ENCODE measurements at regions not wholly inside any gene's neighbourhood (a gene's known extent, or its start where the extent isn't known, plus 50 kb on each side); places are given as distances from the start of the nearest gene placed in this dataset.

GRCh38 chrX:15191830-15192229, 78.1 kb downstream of the ASB9 start:
- no peak overlapping the region for H3K14ac ChIP-seq (ENCODE audit: low read length)
- H3K27me3 ChIP-seq (ENCODE audit: insufficient read depth, low read length): no peaks in the 10 kb centered on the region
- H3K36me3 ChIP-seq (ENCODE audit: control insufficient read depth in 1 of 2, insufficient read depth in 2 of 2, low read length in 2 of 2): no peaks in the 10 kb centered on the region
- no peak overlapping the region for H4K91ac ChIP-seq (ENCODE audit: low read depth, low read length)
- H3K27ac ChIP-seq (ENCODE audit: low read depth, low read length): no peak overlapping the region
- no peak overlapping the region for H2BK120ac ChIP-seq (ENCODE audit: insufficient read depth, low read length, poor library complexity)
- no CpG with 5 or more reads among the region's 1 CpG for WGBS (ENCODE audit: extremely low coverage, insufficient coverage, insufficient read length)
- H2AK5ac ChIP-seq (ENCODE audit: low read length): no peak overlapping the region
- no peak overlapping the region for H3K4ac ChIP-seq (ENCODE audit: low read depth, low read length)
- H3K9me3 ChIP-seq (ENCODE audit: insufficient read depth, low read depth, low read length): no peaks in the 10 kb centered on the region
- no peak overlapping the region for H4K8ac ChIP-seq (ENCODE audit: low read depth, low read length)
- no peak overlapping the region for H4K12ac ChIP-seq (ENCODE audit: low read depth, low read length)
- no peak overlapping the region for H3K23ac ChIP-seq (ENCODE audit: low read length)
- H2BK12ac ChIP-seq (ENCODE audit: low read length): no peak overlapping the region
- no peak overlapping the region for H2BK5ac ChIP-seq (ENCODE audit: low read depth, low read length, poor library complexity)
- no peak overlapping the region for H3K4me2 ChIP-seq (ENCODE audit: low read length)
- H3K4me1 ChIP-seq (ENCODE audit: control insufficient read depth in 1 of 2, insufficient read depth in 2 of 2, low read length in 2 of 2): no peaks in the 10 kb centered on the region
- no peak for DNase-seq
- no peaks in the 10 kb centered on the region for H3K79me2 ChIP-seq (ENCODE audit: control insufficient read depth, insufficient read depth, low read length, poor library complexity)
- H2AFZ ChIP-seq (ENCODE audit: insufficient read depth, low read length, poor library complexity): no peak overlapping the region
- no peak overlapping the region for H3K4me3 ChIP-seq (ENCODE audit: low read depth, low read length)
- no peaks in the 10 kb centered on the region for H3K79me1 ChIP-seq (ENCODE audit: low read length)
- no peak overlapping the region for H3K9ac ChIP-seq (ENCODE audit: low read length)
- H3K18ac ChIP-seq (ENCODE audit: low read length): no peak overlapping the region

- Histone ChIP-seq H3K4me1 (ENCODE audit: control insufficient read depth in 1 of 2, insufficient read depth in 2 of 2, low read length in 2 of 2) (no peaks in the 10 kb centered on the region), H3K36me3 (ENCODE audit: control insufficient read depth in 1 of 2, insufficient read depth in 2 of 2, low read length in 2 of 2) (no peaks in the 10 kb centered on the region), H2AK5ac (ENCODE audit: low read length) (no peak overlapping the region), H3K79me1 (ENCODE audit: low read length) (no peaks in the 10 kb centered on the region), H3K27ac (ENCODE audit: low read depth, low read length) (no peak overlapping the region), H2BK120ac (ENCODE audit: insufficient read depth, low read length, poor library complexity) (no peak overlapping the region), H3K27me3 (ENCODE audit: insufficient read depth, low read length) (no peaks in the 10 kb centered on the region), H4K8ac (ENCODE audit: low read depth, low read length) (no peak overlapping the region), H3K4ac (ENCODE audit: low read depth, low read length) (no peak overlapping the region), H2BK12ac (ENCODE audit: low read length) (no peak overlapping the region), H3K23ac (ENCODE audit: low read length) (no peak overlapping the region), H3K18ac (ENCODE audit: low read length) (no peak overlapping the region), H3K9ac (ENCODE audit: low read length) (no peak overlapping the region), H2BK5ac (ENCODE audit: low read depth, low read length, poor library complexity) (no peak overlapping the region), H4K91ac (ENCODE audit: low read depth, low read length) (no peak overlapping the region), H3K79me2 (ENCODE audit: control insufficient read depth, insufficient read depth, low read length, poor library complexity) (no peaks in the 10 kb centered on the region), H3K14ac (ENCODE audit: low read length) (no peak overlapping the region), H3K4me3 (ENCODE audit: low read depth, low read length) (no peak overlapping the region), H2AFZ (ENCODE audit: insufficient read depth, low read length, poor library complexity) (no peak overlapping the region), H3K9me3 (ENCODE audit: insufficient read depth, low read depth, low read length) (no peaks in the 10 kb centered on the region), H3K4me2 (ENCODE audit: low read length) (no peak overlapping the region), H4K12ac (ENCODE audit: low read depth, low read length) (no peak overlapping the region)
- no CpG with 5 or more reads among the region's 1 CpG for WGBS (ENCODE audit: extremely low coverage, insufficient coverage, insufficient read length)
- DNase-seq: no peak
Measured at GRCh38 chrX:15188039-15188438, 81.8 kb downstream of the ASB9 start.

GRCh38 chrX:15177316-15177715, 92.6 kb downstream of the ASB9 start:
- no peak overlapping the region for H3K27ac ChIP-seq (ENCODE audit: low read depth, low read length)
- H3K4me3 ChIP-seq (ENCODE audit: low read depth, low read length): no peak overlapping the region
- no peaks in the 10 kb centered on the region for H3K36me3 ChIP-seq (ENCODE audit: control insufficient read depth in 1 of 2, insufficient read depth in 2 of 2, low read length in 2 of 2)
- no peaks in the 10 kb centered on the region for H3K4me1 ChIP-seq (ENCODE audit: control insufficient read depth in 1 of 2, insufficient read depth in 2 of 2, low read length in 2 of 2)
- H2BK12ac ChIP-seq (ENCODE audit: low read length): no peak overlapping the region
- no peak overlapping the region for H2BK120ac ChIP-seq (ENCODE audit: insufficient read depth, low read length, poor library complexity)
- DNase-seq: no peak
- H4K12ac ChIP-seq (ENCODE audit: low read depth, low read length): no peak overlapping the region
- H3K79me2 ChIP-seq (ENCODE audit: control insufficient read depth, insufficient read depth, low read length, poor library complexity): no peaks in the 10 kb centered on the region
- no peak overlapping the region for H4K91ac ChIP-seq (ENCODE audit: low read depth, low read length)
- no peak overlapping the region for H3K14ac ChIP-seq (ENCODE audit: low read length)
- H3K9me3 ChIP-seq (ENCODE audit: insufficient read depth, low read depth, low read length): no peaks in the 10 kb centered on the region
- no peaks in the 10 kb centered on the region for H3K27me3 ChIP-seq (ENCODE audit: insufficient read depth, low read length)
- H2AK5ac ChIP-seq (ENCODE audit: low read length): no peak overlapping the region
- no peak overlapping the region for H3K4me2 ChIP-seq (ENCODE audit: low read length)
- no peak overlapping the region for H3K23ac ChIP-seq (ENCODE audit: low read length)
- no peaks in the 10 kb centered on the region for H3K79me1 ChIP-seq (ENCODE audit: low read length)
- H3K18ac ChIP-seq (ENCODE audit: low read length): no peak overlapping the region
- H2BK5ac ChIP-seq (ENCODE audit: low read depth, low read length, poor library complexity): no peak overlapping the region
- no peak overlapping the region for H3K4ac ChIP-seq (ENCODE audit: low read depth, low read length)
- no peak overlapping the region for H4K8ac ChIP-seq (ENCODE audit: low read depth, low read length)
- WGBS (ENCODE audit: extremely low coverage, insufficient coverage, insufficient read length): no CpG with 5 or more reads among the region's 3 CpGs
- no peak overlapping the region for H2AFZ ChIP-seq (ENCODE audit: insufficient read depth, low read length, poor library complexity)
- no peak overlapping the region for H3K9ac ChIP-seq (ENCODE audit: low read length)

GRCh38 chrX:15173411-15173810, 96.5 kb downstream of the ASB9 start:
- Histone ChIP-seq H3K36me3 (ENCODE audit: control insufficient read depth in 1 of 2, insufficient read depth in 2 of 2, low read length in 2 of 2) (no peaks in the 10 kb centered on the region), H3K18ac (ENCODE audit: low read length) (no peak overlapping the region), H2BK12ac (ENCODE audit: low read length) (no peak overlapping the region), H3K4me3 (ENCODE audit: low read depth, low read length) (no peak overlapping the region), H2AFZ (ENCODE audit: insufficient read depth, low read length, poor library complexity) (no peak overlapping the region), H3K14ac (ENCODE audit: low read length) (no peak overlapping the region), H4K8ac (ENCODE audit: low read depth, low read length) (no peak overlapping the region), H2BK120ac (ENCODE audit: insufficient read depth, low read length, poor library complexity) (no peak overlapping the region), H3K27ac (ENCODE audit: low read depth, low read length) (no peak overlapping the region), H4K91ac (ENCODE audit: low read depth, low read length) (no peak overlapping the region), H3K79me2 (ENCODE audit: control insufficient read depth, insufficient read depth, low read length, poor library complexity) (no peaks in the 10 kb centered on the region), H2AK5ac (ENCODE audit: low read length) (no peak overlapping the region), H3K4me1 (ENCODE audit: control insufficient read depth in 1 of 2, insufficient read depth in 2 of 2, low read length in 2 of 2) (no peaks in the 10 kb centered on the region), H3K9me3 (ENCODE audit: insufficient read depth, low read depth, low read length) (no peaks in the 10 kb centered on the region), H3K4ac (ENCODE audit: low read depth, low read length) (no peak overlapping the region), H2BK5ac (ENCODE audit: low read depth, low read length, poor library complexity) (no peak overlapping the region), H3K9ac (ENCODE audit: low read length) (no peak overlapping the region), H3K27me3 (ENCODE audit: insufficient read depth, low read length) (no peaks in the 10 kb centered on the region), H3K4me2 (ENCODE audit: low read length) (no peak overlapping the region), H3K23ac (ENCODE audit: low read length) (no peak overlapping the region), H4K12ac (ENCODE audit: low read depth, low read length) (no peak overlapping the region), H3K79me1 (ENCODE audit: low read length) (no peaks in the 10 kb centered on the region)
- no CpG with 5 or more reads among the region's 5 CpGs for WGBS (ENCODE audit: extremely low coverage, insufficient coverage, insufficient read length)
- no peak for DNase-seq

Data from trophoblast cell (in vitro differentiated cells and primary cell).